Posterior cingulate gyrus (tissue), 11 donors: ENCODE measurements at regions not wholly inside any gene's neighbourhood (a gene's known extent, or its start where the extent isn't known, plus 50 kb on each side); places are given as distances from the start of the nearest gene placed in this dataset.
"Not testable (repeated sequence)": the region's sequence is repeated elsewhere in the genome, so short reads cannot be mapped to it uniquely, and the experiment has no call there.

Experiments
- DNase-seq, 10 donors: peaks; one replicate each; pipeline versions ENCODE4 v3.0.0 to v3.0.0-alpha.2; 2020 to 2021; ENCODE audit warnings: mixed read lengths in 3 of 10
- intact Hi-C: fragments of 100-400 bp; cut with DNase I; formaldehyde crosslinking; loops from one replicate; pipeline ENCODE4 v1.15.1; 2023

DNA sequence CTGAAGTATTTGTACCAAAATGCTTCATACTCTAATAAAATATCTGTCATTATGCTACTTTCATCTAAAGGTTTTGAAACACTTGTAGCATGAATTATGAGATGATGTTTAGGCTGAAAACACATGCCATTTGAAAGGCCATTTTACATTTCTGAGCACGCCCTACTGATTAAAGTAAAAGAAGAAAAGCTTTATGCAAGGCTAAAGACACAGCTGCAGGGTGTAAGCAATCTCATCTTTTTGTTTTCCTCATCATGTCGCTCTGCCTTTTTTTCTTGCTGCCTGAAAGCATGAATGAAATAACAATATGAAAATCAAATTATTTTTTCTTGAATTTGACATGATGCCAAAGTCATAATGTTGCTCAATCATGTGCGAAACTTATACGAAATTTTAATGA is 148.6 kb upstream of the ARG1 start:
- DNase-seq = no peak
- intact Hi-C loops = no loop called here

DNA sequence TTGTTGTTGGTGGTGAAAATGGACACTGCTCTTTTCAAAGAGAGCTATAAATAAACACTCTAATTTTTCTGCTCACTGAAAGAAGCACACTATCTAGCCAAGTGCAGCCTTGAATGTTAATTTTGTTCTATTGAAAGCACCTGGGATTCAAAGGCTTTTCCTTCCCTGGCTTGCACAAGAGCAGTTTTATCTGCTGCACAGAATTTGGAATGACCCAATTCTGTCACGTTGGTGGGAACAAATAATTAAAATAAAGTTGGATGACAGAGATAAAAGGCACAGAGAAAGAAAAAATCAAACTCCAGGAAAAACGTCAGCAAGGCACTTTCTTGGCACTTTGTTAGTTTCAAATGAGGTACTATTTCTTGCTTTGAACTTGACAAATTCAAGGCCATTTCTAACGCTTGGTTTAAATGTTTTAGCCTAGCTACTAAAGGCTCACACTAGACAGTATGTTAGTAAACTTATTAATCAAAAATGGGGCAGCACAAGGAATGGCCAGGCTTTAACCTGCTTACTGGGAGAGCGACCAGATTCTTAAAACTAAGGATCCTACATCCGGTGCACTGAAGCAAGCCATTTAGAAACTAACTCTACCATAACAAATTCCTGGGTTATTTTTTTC is 145.5 kb upstream of the ARG1 start:
- no peak for DNase-seq
- intact Hi-C loops = no loop called here

DNA sequence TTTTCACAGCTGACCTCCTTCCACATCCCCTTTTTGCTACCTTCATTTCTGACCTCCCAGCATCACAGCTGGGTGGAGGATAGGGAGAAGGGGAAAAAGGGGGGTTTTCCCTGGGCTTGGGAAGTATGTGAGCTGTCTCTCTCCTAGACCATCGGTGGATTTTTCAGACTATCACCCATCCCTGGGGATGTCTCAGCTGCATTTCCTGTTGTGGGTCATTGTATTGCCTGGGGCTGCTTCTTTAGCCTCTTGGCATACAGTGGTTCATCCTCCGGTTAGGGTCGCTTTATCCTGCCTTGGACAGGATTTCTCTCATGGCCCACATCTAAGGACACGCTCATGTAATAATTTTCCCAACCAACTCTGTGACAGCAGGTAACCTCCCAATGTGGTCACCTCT is 142.5 kb upstream of the ARG1 start:
- intact Hi-C loops = no loop called here
- no peak for DNase-seq

DNA sequence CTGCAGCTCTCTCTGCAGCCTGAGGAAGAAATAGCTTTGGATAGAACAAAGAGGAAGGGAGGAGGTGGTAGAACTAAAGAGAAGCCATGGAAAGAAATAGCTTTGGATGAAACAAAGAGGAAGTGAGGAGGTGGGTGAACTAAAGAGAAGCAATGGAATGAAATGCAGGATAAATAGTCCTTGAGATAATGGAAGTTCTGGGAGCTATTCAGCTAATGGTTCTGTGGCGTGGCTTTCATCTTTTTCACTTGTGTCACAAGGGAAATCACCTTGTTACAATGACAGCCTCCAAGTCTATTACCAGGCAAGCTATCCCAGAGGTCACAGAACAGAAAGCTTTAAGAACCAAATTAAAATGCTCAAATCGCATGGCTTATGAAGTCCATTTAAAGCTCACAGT is 141.3 kb upstream of the ARG1 start:
- no peak for DNase-seq
- intact Hi-C loops = no loop called here

DNA sequence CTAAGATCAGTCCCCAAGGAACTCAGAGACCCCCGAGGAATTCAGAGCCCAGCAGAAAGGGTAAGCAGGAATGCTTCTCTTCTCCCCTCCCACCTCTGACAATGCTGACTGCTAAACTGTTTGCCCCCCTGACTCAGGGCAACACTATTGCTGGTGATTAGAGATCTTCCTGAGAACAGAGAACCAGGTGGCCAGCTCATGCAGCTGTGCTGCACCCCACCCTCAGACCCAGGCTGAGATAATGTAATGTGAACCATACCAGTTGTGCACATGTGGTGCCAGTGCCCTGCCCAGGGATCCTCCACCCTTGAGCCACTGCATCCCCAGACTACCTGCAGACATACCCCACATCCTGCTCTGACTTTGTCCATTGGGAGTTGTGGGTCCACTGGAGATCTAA is 139.1 kb upstream of the ARG1 start:
- DNase-seq = no peak
- intact Hi-C loops = no loop called here

DNA sequence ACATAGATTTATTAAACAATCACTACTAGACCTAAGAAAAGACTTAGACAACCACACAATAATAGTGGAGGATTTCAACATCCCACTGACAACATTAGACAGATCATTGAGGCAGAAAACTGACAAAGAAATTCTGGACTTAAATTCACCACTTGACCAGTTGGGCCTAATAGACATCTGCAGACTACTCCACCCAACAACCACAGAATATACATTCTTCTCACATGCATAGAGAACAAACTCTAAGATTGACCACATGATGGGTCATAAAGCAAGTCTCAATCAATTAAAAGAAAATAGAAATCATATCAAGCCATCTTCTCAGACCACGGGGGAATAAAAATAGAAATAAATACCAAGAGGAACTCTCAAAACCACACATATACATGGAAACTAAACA is 136.7 kb upstream of the ARG1 start:
- no peak for DNase-seq
- intact Hi-C loops = no loop called here

DNA sequence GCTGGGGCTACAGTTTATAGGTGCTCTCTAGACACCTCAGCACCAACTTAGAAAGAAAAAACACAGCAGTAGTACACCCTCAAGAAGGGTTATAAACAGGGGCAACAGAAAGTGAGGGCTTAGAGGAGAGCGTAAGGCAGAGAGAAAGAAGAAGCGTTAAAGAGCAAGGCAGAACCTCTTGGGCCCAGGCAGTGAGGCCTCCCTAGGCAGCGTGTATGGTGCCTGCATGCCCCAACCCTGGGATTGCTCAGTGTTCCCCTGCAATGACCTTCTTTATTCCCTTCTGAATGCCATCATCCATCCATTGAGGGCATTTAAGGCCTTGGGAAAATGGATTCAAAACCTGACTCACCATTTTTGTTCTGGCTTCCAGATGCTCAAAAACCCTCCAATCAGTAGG is 130.0 kb upstream of the ARG1 start:
- DNase-seq = no peak
- intact Hi-C loops = no loop called here

DNA sequence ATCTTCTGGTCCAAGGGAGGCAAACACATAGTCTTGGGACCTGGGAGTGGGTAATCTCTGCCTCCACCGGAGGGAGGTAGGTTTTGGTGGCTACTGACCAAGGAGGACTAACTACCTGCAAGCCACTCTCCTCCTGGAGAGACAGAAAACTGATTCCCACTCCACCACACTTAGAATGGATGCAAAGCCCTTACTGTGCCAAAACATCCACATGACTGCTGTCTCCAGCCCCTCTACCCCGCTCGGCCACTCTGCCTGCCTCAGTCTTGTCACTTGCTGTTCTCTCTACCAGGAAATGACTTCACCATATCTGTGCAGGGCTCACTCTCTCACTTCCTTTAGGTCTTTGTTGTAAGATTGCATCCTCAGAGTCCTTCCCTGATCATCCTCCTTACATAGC is 129.5 kb upstream of the ARG1 start:
- DNase-seq = no peak
- intact Hi-C loops = no loop called here

DNA sequence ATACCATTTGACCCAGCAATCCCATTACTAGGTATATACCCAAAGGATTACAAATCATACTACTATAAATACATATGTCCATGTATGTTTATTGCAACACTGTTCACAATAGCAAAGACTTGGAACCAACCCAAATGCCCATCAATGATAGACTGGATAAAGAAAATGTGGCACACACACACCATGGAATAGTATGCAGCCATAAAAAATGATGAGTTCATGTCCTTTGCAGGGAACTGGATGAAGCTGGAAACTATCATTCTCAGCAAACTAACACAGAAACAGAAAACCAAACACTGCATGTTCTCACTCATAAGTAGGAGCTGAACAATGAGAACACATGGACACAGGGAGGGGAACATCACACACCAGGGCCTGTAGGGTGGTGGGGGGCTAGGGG is 127.7 kb upstream of the ARG1 start:
- DNase-seq, intact Hi-C loops: not testable (repeated sequence)

DNA sequence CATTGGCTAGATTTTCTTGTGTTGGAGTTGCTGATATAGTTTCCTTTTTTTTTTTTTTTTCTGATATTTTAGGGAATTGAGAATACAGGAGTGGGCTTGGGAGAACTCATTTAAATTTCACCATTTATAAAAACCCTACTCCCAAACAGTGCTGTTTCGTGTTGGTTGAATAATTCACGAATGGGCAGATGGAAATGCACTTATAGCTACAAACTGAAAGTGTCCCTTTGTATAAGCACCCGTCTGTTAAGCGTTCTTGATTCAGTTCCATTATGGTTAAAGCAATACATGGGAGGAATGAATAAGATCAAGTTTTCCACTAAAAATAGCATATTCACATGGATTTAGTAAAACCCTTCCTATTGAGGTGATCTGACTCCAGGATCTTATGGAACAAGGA is 122.2 kb upstream of the ARG1 start:
- intact Hi-C loops = no loop called here
- DNase-seq = no peak

DNA sequence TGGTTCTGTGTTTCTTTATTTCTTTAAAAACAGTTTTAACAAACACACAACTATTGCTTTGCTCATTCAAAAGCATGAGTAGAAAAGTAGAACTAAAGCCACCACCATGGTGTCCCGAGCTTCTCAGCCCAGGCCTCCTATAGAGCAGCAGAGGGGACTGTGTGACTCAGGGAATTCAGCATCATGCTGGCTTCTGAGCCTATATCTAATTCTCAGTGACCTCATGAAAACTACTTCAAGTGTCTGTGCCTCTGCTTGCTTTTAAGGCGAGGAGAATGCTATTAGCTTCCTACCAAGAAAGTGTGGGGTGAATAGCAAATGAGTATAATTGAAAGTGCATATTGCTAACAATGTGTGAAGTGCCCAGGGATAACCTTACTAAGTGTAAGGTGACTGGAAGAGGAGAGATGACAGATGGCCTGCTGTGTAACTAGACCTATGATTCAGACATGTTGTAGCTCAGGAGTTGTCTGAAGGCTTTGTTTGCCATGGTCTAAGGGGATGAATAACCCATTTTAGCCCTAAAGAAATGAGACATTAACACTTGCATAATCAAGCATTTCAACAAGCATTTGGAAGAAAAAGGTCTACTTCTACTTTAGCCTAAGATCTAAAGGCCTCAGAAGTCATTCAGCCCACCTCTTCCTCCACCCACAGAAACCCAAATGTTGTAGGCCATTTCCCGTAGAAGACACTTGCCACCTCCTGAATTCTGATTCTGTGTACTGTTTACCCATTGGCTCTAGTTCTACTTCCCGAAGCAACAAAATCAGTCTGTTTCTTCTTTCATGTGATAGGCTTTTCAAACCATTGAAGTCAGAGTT is 121.5 kb upstream of the ARG1 start:
- intact Hi-C loops = no loop called here
- no peak for DNase-seq

DNA sequence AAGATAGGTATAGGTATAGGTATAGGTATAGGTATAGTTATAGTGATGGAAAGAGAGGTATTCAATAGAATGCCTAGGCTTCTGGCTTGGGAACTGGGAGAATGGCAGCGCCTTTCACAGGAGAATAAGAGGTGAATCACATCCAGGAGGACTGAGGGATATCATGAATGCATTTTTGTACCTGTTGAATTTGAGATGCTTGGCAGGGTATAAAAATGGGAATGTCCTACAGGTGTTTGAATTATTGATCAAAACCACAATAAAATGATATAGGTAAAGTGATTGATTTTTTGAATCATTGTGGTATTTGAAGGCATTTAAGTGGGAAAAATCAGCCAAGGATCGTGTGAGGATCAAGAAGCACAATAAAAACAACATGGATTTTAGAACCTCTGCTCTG is 119.2 kb upstream of the ARG1 start:
- intact Hi-C loops = no loop called here
- no peak for DNase-seq

DNA sequence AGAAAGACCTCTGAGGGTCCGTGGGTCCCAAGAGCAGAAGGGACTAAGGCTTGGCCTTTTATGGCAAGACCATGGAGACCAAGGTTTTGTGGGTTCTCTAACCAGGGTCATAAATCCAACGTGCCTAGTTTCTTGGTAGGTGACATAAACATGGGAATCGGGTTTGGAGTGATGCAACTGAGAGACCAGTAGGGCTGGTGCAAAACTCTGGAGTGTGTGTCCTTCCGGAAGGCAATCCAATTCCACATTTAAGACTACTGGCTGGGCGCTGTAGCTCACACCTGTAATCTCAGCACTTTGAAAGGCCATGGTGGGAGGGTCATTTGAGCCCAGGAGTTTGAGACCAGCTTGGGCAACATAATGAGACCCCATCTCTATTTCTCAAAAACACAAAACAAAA is 116.5 kb upstream of the ARG1 start:
- intact Hi-C loops = no loop called here
- DNase-seq = no peak

DNA sequence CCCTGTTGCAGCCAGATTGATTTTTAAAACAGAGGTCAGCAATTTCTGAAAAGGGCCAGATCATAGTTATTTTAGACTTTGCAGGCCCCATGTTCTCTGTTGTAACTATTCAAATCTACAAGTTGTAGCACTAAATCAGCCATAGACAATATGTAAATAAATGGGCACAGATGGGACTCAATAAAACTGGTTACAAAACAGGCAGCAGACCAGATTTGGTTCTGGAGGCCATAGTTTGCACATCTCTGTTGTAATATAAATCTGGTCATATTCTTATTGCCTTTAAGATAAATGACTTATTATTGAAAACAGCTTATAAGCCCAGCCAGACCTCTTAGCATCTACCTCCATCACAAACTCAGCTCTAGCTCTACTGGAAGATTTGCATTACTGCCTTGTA is 114.0 kb upstream of the ARG1 start:
- DNase-seq = no peak
- intact Hi-C loops = no loop called here

DNA sequence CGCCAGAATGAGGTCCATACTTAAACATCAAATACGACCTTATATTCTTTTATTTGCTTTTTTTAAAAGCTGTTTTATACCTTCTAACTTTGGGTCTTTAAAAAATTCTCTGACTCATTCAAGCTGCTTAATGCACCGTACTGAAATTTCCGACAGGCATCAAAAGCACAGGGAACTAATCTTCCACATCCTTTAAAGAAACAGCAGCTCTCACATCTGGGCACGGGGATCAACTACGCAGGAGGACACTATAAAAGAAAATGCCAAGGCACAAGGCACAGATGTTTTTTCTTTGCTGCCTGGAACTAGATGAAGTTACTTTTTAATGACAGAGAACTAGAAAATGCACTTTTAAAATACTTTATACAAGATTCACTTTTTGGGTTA is 112.4 kb upstream of the ARG1 start:
- no peak for DNase-seq

DNA sequence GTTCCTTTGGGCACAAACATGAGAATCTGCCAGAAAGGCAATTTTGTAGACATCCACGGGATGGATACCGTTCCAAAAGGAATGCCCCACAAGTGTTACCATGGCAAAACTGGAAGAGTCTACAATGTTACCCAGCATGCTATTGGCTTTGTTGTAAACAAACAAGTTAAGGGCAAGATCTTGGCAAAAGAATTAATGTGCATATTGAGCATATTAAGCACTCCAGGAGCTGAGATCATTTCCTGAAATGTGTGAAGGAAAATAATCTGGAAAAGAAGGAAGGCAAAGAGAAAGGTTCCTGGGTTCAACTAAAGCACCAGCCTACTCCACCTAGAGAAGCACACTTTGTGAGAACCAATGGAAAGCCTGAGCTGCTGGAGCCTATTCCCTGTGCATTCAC is 103.9 kb upstream of the ARG1 start:
- intact Hi-C loops = no loop called here
- no peak for DNase-seq

More for the DNA sequence above, 112.4 kb upstream of the ARG1 start:
- intact Hi-C loops = no loop called here

DNA sequence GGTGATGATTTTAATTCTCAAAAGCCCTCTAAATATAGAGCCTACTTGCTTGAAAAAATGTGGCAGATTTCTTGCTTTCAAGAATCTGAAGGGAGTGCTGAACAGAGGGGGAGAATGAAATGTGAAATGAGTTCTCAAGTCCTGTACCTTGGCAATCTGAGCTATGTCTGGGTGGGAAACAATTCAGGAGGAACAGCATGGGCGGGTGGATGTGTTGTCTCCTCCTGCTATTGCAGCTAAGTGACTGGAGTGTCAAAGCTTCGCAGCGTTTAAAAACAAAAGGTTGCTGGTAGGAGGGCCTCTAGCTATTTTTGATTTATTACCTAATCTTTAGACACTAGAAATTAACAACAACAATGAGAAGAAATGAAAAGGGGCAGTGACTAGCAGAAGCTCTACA is 102.5 kb upstream of the ARG1 start:
- intact Hi-C loops = no loop called here
- DNase-seq = peak in 7 of 10 donors; percentile 24 to 90 (median 34)

DNA sequence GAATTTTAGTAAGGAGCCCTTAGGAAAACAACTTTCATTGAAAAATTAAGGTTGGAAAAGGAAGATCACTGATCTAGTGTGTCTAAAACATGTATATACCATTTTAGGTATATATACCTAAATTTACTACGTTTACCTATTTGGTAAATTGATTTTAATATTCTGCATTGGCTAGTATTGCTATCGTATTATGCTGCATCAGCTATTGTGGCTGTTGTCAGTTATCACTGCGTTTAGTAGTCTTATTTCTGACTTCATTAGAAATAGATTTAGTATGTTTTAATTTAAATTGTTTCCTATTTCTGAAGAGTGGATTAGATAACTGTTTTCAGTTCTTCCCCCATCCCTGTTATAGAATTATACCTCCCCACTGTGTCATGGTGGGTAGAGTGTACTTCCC is 101.7 kb upstream of the ARG1 start:
- DNase-seq = no peak
- intact Hi-C loops = no loop called here

DNA sequence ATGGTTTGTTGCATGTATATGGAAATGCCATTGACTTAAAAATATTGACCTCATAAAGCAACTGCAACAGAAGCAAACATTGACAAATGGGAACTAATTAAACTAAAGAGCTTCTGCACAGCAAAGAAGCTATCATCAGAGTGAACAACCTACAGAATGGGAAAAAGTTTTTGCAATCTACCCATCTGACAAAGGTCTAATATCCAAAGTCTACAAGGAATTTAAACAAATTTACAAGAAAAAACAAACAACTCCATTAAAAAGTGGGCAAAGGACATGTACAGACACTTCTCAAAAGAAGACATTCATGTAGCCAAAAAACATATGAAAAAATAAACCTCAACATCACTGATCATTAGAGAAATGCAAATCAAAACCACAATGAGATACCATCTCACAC is 99.7 kb upstream of the ARG1 start:
- intact Hi-C loops, DNase-seq: not testable (repeated sequence)

DNA sequence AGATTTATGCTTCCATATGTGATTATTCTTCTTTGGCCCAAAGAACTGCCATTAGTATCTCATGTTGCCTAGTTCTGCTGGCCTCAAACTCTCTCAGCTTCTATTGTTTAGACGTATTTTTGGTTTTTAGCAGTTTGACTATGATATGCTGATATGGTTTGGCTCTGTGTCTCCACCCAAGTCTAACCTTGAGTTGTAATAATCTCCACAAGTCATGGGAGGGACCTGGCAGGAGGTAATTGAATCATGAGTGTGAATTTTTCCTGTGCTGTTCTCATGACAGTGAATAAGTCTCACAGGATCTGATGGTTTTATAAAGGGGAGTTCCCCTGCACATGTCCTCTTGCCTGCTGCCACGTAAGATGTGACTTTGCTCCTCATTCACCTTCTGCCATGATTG is 96.7 kb upstream of the ARG1 start:
- DNase-seq = no peak
- intact Hi-C loops = no loop called here

DNA sequence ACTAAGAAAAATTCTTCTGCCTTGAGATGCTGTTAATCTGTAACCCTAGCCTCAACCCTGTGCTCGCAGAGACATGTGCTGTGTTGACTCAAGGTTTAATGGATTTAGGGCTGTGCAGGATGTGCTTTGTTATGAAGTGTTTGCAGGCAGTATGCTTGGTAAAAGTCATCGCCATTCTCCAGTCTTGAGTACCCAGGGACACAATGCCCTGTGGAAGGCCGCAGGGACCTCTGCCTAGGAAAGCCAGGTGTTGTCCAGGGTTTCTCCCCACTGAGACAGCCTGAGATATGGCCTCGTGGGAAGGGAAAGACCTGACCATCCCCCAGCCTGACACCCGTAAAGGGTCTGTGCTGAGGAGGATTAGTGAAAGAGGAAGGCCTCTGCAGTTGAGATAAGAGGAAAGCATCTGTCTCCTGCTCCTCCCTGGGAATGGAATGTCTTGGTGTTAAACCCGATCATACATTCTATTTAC is 94.2 kb upstream of the ARG1 start:
- DNase-seq, intact Hi-C loops: not testable (repeated sequence)

DNA sequence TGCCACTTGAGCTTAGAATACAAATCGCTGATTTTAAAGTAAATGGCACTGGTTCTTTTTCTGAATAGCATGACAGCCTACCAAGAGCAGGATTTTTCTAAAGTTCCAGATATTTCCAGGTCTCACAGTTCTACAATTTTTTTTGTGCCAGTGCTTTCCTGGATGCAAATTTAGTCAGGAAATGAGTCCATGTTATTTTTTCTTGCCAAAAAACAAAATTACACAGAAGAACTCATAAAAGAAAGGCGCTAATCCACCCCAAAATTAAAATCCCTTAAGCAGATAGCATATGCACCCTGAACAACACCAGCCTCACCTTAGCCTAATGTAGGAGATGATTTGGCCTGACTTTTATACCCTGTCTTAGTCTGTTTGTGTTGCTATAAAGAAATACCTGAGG is 86.4 kb upstream of the ARG1 start:
- no peak for DNase-seq
- intact Hi-C loops = no loop called here
